ENCODE measurements at regions not wholly inside any gene's neighbourhood (a gene's known extent, or its start where the extent isn't known, plus 50 kb on each side); places are given as distances from the start of the nearest gene placed in this dataset.

- TF ChIP-seq CTCF (IDR thresholded peaks at IDR 0.05 in 4 of 5, conservative IDR thresholded peaks at IDR 0.05 in 1 of 5) (no peak), POLR2A (IDR thresholded peaks at IDR 0.05) (no peak)
Observed at GRCh38 chr5:158209219-158209908, 350.4 kb upstream of the CLINT1 start.

Measured in gastrocnemius medialis (tissue), 4 donors.